Head of caudate nucleus (tissue), 42 donors: ENCODE measurements at regions not wholly inside any gene's neighbourhood (a gene's known extent, or its start where the extent isn't known, plus 50 kb on each side); places are given as distances from the start of the nearest gene placed in this dataset.
A peak's percentile ranks its signal among the peaks of the same experiment; 100 is the strongest.
"Not testable (repeated sequence)": the region's sequence is repeated elsewhere in the genome, so short reads cannot be mapped to it uniquely, and the experiment has no call there.

Source experiments
- DNase-seq, 42 donors: peaks; one replicate each; pipeline versions ENCODE4 v3.0.0 to v3.0.0-alpha.2; 2020 to 2021; ENCODE audit warnings: mixed read lengths in 7 of 42
- intact Hi-C: fragments of 100-400 bp; cut with DNase I; formaldehyde crosslinking; loops from one replicate; pipeline ENCODE4 v1.15.0; 2022

GRCh38 chr2:92072461-92073035 is 2798.7 kb upstream of the TEKT4 start:
- peak in 5 of 42 donors; percentile 19 to 34 (median 28) for DNase-seq
- intact Hi-C loops = no loop called here

DNA sequence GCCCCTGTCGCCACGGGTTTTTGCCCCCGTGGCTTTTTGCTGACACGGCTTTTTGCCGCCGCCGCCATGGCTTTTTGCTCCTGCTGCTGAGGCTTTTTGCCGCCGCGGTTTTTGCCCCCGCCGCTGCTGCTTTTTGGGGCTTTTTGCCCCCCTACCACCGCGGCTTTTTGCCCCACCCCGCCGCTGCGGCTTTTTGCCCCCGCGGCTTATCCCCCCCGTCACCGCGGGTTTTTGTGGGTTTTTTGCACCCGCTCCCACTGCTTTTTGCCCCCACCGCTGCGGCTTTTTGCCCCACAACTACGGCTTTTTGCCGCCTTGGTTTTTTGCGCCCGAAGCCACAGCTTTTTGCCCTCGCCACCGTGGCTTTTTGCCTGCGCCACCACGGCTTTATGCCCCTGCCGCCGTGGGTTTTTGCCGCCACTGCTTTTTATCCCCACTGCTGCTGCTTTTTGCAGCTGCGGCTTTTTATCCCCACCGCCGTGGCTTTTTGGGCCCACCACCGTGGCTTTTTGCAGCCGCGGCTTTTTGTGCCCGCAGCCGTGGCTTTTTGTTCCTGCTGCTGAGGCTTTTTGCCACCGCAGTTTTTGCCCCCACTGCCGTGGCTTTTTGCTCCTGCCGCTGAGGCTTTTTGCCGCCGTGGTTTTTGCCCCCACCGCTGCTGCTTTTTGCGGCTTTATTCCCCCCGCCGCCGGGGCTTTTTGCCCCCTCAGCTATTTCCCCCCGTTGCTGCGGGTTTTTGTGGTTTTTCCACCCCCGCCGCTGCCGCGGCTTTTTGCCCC is 2798.0 kb upstream of the TEKT4 start:
- intact Hi-C loops = no loop called here
- peak in 7 of 42 donors; percentile 2 to 32 (median 24) for DNase-seq

DNA sequence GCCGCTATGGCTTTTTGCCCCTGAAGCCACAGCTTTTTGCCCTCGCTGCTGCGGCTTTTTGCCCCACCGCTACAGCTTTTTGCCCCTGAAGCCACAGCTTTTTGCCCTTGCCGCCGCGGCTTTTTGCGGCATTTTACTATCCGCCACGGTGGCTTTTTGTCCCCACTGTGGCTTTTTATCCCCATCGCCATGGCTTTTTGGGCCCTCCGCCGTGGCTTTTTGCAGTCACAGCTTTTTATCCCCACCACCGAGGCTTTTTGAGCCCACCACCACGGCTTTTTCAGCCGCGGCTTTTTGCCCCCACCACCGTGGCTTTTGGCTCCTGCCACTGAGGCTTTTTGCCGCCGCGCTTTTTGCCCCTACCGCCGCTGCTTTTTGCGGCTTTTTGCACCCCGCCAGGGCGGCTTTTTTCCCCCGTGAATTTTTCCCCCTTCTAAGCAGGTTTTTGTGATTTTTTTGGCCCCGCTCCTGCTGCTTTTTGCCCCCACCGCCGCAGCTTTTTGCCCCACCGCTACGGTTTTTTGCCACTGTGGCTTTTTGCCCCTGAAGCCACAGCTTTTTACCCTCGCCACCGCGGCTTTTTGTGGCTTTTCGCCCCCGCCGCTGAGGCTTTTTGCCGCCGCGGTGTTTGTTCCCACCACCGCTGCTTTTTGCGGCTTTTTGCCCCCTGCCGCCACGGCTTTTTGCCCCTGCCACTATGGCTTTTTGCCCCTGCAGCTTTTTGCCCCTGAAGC is 2797.2 kb upstream of the TEKT4 start:
- peak in 8 of 42 donors; percentile 1 to 36 (median 7) for DNase-seq
- intact Hi-C loops = no loop called here

GRCh38 chr2:92074549-92074898 is 2796.7 kb upstream of the TEKT4 start:
- intact Hi-C loops = no loop called here
- peak in 6 of 42 donors; percentile 1 to 39 (median 14) for DNase-seq

DNA sequence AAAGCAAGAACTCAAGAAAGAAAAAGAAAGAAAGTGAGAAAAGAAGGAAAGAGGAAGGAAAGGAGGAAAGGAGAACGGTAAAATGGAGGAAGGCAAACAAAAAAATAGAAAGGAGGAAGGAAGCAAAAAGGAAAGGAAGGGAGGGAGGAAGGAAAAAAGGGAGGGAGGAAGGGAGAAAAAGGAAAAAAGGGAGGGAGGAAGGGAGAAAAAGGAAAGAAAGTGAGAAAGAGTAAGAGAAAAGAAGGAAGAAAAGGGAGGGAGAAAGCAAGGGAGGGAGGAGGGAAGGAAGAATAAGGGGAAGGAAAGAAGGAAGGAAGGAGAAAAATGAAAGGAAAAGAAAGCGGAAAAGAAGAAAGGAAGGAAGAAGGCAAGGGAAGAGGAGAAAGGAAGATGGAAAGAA is 2795.9 kb upstream of the TEKT4 start:
- DNase-seq, intact Hi-C loops: not testable (repeated sequence)
